NCI-H748 (cell line): ENCODE measurements at regions not wholly inside any gene's neighbourhood (a gene's known extent, or its start where the extent isn't known, plus 50 kb on each side); places are given as distances from the start of the nearest gene placed in this dataset.
"Not testable (repeated sequence)": the region's sequence is repeated elsewhere in the genome, so short reads cannot be mapped to it uniquely, and the experiment has no call there.

ENCODE experiments used
- DNase-seq: peaks from one replicate; lab custom pipeline; 2025; ENCODE audit not compliant: unreplicated experiment; lab: John Stamatoyannopoulos, UW

DNA sequence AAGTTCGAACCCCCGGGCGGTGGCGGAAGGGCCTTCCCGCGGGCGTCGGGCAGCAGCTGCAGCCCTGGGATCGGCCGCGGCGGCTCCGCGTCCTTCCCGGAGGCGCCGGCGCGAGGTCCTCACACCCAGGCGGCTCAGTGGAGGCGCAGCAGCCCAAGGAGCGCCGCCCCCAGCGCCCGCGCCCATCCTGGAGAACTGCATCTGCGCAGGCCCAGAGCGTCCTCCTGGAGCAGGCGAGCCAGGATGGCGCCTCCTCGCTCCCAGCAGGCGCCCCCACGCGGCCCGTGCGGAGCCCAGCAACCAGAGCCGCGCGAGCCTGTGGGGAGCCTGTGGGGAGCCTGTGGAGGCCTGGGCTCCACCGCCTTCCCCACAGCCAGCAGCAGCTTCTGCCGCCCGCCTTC lies 872.5 kb downstream of the TMEM121 start:
- not testable (repeated sequence) for DNase-seq

GRCh38 chr14:106401316-106401715 lies 874.9 kb downstream of the TMEM121 start:
- DNase-seq: not testable (repeated sequence)

- not testable (repeated sequence) for DNase-seq
These were observed 883.8 kb downstream of the TMEM121 start for GRCh38 chr14:106410229-106410628.

GRCh38 chr14:106414464-106414863 lies 888.1 kb downstream of the TMEM121 start:
- DNase-seq: no peak

- DNase-seq: peak; percentile 49
These were observed 891.1 kb downstream of the TMEM121 start for GRCh38 chr14:106417224-106418049.

DNA sequence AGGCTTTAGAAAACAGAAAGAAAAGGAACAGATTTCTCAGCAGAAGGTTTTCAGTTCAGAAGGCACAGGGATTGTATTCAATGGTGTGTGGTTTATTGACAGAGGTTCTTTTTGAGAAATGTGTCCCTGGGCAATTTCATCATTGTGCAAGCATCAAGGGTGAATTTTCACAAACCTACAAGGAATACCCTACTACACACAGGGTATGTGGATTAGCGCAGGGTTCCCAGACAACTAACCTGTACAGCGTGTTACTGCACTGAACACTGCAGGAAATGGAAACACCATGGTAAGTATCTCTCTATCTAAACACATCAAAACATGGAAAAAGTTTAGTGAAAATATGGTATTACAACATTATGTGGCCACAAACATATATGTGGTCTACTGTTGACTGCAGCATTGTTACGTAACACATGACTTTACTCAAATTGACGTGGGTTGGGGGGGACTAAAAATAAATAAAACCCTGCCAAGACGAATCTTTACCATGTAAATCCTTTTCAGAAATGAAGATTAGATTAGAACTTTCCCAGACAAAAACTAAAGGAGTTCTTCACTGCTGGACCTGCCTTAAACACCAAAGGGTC lies 893.1 kb downstream of the TMEM121 start:
- no peak for DNase-seq

DNA sequence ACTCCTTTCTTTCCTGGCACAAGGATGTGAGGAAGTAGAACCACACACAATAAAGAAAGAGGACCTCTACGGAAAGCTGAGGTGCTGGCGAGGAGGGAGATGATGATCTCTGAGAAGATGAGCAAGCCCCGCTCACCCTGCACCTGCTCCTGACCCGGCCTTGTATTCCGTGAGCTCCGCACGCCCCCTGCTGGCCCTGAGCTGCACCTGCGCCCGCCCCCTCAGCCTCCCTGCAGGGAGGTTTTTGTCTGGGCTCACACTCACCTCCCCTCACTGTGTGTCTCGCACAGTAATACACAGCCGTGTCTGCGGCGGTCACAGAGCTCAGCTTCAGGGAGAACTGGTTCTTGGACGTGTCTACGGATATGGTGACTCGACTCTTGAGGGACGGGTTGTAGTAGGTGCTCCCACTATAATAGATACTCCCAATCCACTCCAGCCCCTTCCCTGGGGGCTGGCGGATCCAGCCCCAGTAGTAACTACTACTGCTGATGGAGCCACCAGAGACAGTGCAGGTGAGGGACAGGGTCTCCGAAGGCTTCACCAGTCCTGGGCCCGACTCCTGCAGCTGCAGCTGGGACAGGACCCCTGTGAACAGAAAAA lies 895.1 kb downstream of the TMEM121 start:
- DNase-seq: peak; percentile 63

DNA sequence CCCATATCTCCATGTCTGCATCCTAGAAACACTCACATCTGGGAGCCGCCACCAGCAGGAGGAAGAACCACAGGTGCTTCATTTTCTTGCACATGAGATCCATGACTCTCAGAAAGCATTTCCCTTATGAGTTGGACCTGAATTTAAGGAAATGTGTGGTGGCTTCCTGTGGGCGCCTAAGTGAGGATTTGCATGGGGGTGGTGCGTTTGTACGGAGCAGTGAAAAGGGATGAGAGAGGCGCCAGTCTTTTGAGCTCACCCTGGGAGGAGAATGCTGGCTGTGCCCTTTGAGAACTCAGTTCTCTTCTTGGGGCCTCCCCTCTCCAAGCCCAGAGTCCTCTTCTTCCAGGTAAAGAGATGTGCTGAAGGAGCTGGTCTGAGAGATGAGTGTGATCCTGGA lies 895.7 kb downstream of the TMEM121 start:
- DNase-seq: no peak

DNA sequence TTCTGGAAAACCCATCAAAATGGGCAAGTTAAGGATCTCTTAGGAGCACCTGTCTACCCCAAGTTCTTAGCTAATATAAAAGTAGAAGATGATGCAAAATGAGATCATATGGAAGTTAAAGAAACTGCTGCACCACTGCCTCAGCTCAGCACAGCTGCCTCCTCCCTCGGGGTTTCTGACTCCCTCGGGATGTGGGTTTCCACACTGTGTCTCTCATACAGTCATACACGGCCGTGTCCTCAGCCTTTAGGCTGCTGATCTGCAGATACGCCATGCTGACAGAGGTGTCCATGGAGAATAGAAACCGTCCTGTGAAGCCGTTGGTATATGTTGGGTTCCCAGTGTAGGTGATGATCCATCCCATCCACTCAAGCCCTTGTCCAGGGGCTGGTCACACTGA lies 898.8 kb downstream of the TMEM121 start:
- DNase-seq: not testable (repeated sequence)

- peak; percentile 75 for DNase-seq
These were observed 910.0 kb downstream of the TMEM121 start for GRCh38 chr14:106436310-106436905.

DNA sequence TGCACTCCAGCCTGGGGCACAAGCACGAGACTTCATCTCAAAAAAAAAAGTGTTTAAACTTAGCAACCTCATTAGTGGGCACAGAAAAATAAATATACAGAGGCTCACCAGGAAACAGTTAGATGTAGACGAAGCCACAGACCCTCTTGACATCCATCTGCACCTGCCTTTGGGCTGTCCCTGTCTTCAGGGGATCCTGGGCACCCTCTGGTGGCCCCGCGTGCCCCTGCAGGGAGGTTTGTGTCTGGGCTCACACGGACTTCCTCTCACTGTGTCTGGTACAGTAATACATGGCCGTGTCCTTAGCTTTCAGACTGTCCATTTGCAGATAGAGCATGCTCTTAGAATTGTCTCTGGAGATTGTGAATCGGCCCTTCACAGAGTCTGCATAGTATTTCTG lies 916.5 kb downstream of the TMEM121 start:
- DNase-seq: peak; percentile 15

GRCh38 chr14:106455026-106455425 lies 928.6 kb downstream of the TMEM121 start:
- no peak for DNase-seq

DNA sequence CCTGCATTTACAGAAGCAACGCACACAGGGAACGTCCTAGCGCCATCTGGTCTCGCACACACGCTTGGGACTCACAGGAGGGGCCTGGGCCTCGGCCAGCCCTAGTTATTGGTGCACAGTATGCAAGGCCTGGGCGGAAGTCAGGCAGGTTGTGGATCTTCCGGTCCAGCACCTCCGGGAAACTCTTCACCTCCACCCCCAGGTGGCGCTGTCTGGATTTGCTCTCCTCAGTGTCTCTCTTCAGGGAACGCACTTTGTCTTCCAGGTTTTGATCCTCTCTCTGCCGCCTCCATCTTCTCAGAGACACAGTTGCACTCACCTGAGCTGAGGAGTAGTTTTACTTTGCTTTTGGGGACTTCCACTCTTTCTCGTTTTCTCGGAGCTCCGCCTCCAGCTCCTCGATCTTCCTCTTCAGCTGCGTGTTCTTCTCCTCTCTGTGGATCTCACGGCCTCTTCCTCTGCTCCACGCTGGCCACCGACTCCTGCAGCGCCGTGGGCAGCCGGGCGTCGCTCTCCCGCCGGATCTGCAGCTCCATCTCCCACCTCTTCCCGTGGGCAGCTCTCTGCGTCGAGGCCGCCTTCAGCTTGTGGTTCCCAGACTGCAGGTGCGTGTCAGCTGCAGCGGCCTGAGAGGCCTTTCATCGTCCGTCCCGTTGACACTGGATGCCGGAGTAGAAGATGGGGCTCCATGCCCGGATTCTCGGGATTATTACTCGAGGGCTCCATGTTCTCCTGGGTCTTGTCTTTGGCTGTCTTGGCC lies 933.8 kb downstream of the TMEM121 start:
- peak; percentile 59 for DNase-seq

DNA sequence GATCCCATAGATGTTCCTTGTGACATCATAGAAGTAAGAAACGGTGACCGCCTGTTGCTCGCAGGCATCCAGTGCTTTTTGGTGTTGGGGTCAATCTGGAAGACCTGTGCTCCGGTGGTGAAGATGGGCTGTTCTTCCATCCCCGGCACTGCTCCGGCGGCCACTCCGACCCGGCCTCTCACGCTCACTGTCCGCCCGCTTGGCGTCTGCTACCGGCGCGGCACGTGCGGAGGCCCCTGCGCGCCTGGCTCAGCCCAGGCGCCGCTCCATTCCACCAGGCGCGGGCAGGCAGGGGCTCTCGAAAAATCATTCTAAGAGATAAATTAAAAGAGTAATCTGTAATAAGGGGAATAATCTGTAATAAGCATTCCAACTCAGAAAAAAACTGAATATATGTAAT lies 934.5 kb downstream of the TMEM121 start:
- no peak for DNase-seq

- DNase-seq: peak; percentile 47
These were observed 940.1 kb downstream of the TMEM121 start for GRCh38 chr14:106466483-106466882.

- not testable (repeated sequence) for DNase-seq
These were observed 942.5 kb downstream of the TMEM121 start for GRCh38 chr14:106468869-106469268.

GRCh38 chr14:106470028-106470427 lies 943.6 kb downstream of the TMEM121 start:
- DNase-seq: not testable (repeated sequence)

GRCh38 chr14:106474261-106475028 lies 948.1 kb downstream of the TMEM121 start:
- DNase-seq: not testable (repeated sequence)

DNA sequence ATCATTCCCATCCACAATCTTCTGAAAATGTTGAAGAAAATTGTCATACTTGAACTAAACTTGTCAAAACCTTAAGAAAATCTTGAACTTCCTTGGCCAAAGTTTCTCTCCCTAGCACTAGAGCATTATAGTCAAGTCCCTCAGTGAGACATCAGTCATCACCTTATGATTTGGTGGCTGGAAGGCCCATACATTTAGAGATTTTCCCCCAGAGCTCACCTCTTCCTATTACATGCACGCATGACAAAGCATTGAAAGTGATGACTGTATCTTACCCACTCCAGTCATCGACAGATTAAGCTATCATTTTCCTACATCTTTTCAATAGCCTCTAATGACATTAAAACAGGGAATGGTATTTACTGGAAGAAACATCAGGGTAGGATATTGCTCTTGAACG lies 948.8 kb downstream of the TMEM121 start:
- DNase-seq: not testable (repeated sequence)

DNA sequence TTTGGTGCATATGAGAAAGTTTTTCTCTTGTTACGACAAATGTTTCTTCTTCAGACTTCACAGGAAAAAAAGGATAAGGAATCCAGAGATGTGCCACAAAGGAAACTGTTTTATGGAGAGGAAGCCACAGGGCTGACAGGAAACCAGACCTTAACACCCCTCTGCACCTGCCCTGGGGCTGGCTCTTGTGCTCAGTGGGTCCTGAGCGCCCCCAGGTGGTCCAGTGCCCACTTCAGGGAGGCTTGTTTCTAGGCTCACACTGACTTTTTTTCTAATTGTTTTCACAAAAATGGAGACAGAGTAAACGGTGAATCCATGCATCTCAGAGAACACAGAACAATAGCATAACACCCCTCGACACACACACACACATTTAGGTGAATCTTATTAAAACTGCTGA lies 951.2 kb downstream of the TMEM121 start:
- DNase-seq: not testable (repeated sequence)
